Endothelial cell of umbilical vein (primary cell): ENCODE measurements at regions not wholly inside any gene's neighbourhood (a gene's known extent, or its start where the extent isn't known, plus 50 kb on each side); places are given as distances from the start of the nearest gene placed in this dataset.

Experiments
- EZH2 ChIP-seq: IDR thresholded peaks from 2 replicates; pipeline ENCODE4 v1.6.1; 2012; ENCODE audit warnings: borderline replicate concordance, low read depth, mild to moderate bottlenecking, moderate library complexity, low read length, inconsistent platforms; ENCODE audit not compliant: severe bottlenecking
- FOS ChIP-seq: IDR thresholded peaks from 2 replicates; pipeline ENCODE4 v1.6.1; 2011; ENCODE audit warnings: mild to moderate bottlenecking, low read length, moderate library complexity, borderline replicate concordance; ENCODE audit not compliant: insufficient read depth
- MAX ChIP-seq: IDR thresholded peaks from 2 replicates; pipeline ENCODE4 v1.6.1; 2011; ENCODE audit not compliant: insufficient read depth, insufficient read length
- POLR2A ChIP-seq: IDR thresholded peaks from 2 replicates; pipeline ENCODE4 v1.6.1; 2012; ENCODE audit warnings: low read depth, mild to moderate bottlenecking, control low read depth, low read length
- POLR2AphosphoS5 ChIP-seq: IDR thresholded peaks from 2 replicates; pipeline ENCODE4 v1.6.1; 2012; ENCODE audit warnings: low read depth, mild to moderate bottlenecking, control low read depth, low read length, moderate library complexity; ENCODE audit not compliant: insufficient read depth
- TF ChIP-seq, protein P1 (sequence below), 2 donors: IDR thresholded peaks; 1 replicate in 1 of 2; 2 replicates in 1 of 2; pipeline ENCODE4 v1.5.1; 2011; ENCODE audit warnings: low read length in 2 of 2, mild to moderate bottlenecking in 2 of 2, moderate library complexity in 2 of 2, control low read depth in 1 of 2, inconsistent platforms in 1 of 2, low read depth in 1 of 2; ENCODE audit not compliant: insufficient read depth in 1 of 2; ENCODE audit errors: extremely low read depth in 1 of 2

GRCh38 chr7:4406288-4407058 lies 275.6 kb upstream of the FOXK1 start:
- TF ChIP-seq, protein P1, sequence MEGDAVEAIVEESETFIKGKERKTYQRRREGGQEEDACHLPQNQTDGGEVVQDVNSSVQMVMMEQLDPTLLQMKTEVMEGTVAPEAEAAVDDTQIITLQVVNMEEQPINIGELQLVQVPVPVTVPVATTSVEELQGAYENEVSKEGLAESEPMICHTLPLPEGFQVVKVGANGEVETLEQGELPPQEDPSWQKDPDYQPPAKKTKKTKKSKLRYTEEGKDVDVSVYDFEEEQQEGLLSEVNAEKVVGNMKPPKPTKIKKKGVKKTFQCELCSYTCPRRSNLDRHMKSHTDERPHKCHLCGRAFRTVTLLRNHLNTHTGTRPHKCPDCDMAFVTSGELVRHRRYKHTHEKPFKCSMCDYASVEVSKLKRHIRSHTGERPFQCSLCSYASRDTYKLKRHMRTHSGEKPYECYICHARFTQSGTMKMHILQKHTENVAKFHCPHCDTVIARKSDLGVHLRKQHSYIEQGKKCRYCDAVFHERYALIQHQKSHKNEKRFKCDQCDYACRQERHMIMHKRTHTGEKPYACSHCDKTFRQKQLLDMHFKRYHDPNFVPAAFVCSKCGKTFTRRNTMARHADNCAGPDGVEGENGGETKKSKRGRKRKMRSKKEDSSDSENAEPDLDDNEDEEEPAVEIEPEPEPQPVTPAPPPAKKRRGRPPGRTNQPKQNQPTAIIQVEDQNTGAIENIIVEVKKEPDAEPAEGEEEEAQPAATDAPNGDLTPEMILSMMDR (IDR thresholded peaks at IDR 0.05; ENCODE audit: extremely low read depth in 1 of 2, insufficient read depth in 1 of 2, low read depth in 1 of 2, low read length in 2 of 2): no peak
- no peak for TF ChIP-seq EZH2
- TF ChIP-seq FOS: no peak
- TF ChIP-seq POLR2A: no peak
- TF ChIP-seq POLR2AphosphoS5: no peak
- TF ChIP-seq MAX: no peak
